AG04450 (cell line): ENCODE measurements at regions not wholly inside any gene's neighbourhood (a gene's known extent, or its start where the extent isn't known, plus 50 kb on each side); places are given as distances from the start of the nearest gene placed in this dataset.

Experiments used
- CTCF ChIA-PET: fragments of 300-600, 350-600 bp; formaldehyde crosslinking; extraction: SDS; loops from one replicate; lab custom pipeline; 2022; ENCODE audit warnings: antibody characterized with exemption, inconsistent platforms; lab: Charles Lee
- POLR2A ChIA-PET: fragments of 350-600 bp; formaldehyde crosslinking; extraction: SDS; loops from one replicate; lab custom pipeline; 2021; ENCODE audit warnings: antibody characterized with exemption, inconsistent platforms; lab: Yijun Ruan, JAX
- DNase-seq: peaks from one replicate; pipeline ENCODE4 v3.0.0-alpha.2; 2011; ENCODE audit warnings: low read depth, low spot score
- H3K27ac ChIP-seq: one replicate; pipeline ENCODE4 v1.5.1; 2012; ENCODE audit warnings: low read depth, low read length, control low read depth
- H3K27me3 ChIP-seq: one replicate; pipeline ENCODE4 v1.6.0; 2012; ENCODE audit warnings: low read length; ENCODE audit not compliant: control insufficient read depth, insufficient read depth
- H3K4me3 ChIP-seq: 2 replicates; pipeline ENCODE4 v1.5.1; 2011; ENCODE audit warnings: mild to moderate bottlenecking, low read depth, low read length, control low read depth
- H3K9me3 ChIP-seq: 2 replicates; pipeline ENCODE4 v1.5.1; 2012; ENCODE audit warnings: low read length; ENCODE audit not compliant: control insufficient read depth, insufficient read depth
- CTCF ChIP-seq: IDR thresholded peaks from 2 replicates; pipeline ENCODE4 v1.5.1; 2011; ENCODE audit warnings: low read depth, low read length, control low read depth, inconsistent platforms

- TF ChIP-seq CTCF, result no peak
- CTCF ChIA-PET, result no interaction called here
- H3K27me3 ChIP-seq, result no peaks in the 10 kb centered on the region
- DNase-seq, result no peak
- H3K4me3 ChIP-seq, result no peak overlapping the region
- no peak overlapping the region for H3K27ac ChIP-seq
- H3K9me3 ChIP-seq, result no peaks in the 10 kb centered on the region
- POLR2A ChIA-PET, result no interaction called here
These were observed 1390.5 kb upstream of the ADGRL2 start for GRCh38 chr1:80410233-80410632.

- POLR2A ChIA-PET, result no interaction called here
- DNase-seq, result no peak
- H3K27ac ChIP-seq, result no peak overlapping the region
- H3K9me3 ChIP-seq, result no peaks in the 10 kb centered on the region
- H3K27me3 ChIP-seq, result no peaks in the 10 kb centered on the region
- TF ChIP-seq CTCF, result no peak
- no peak overlapping the region for H3K4me3 ChIP-seq
- CTCF ChIA-PET, result no interaction called here
These were observed 1397.0 kb upstream of the ADGRL4 start for GRCh38 chr1:80403471-80403893.

- Histone ChIP-seq H3K27me3 (no peaks in the 10 kb centered on the region), H3K27ac (no peak overlapping the region), H3K9me3 (no peaks in the 10 kb centered on the region), H3K4me3 (no peak overlapping the region)
- no peak for TF ChIP-seq CTCF
- ChIA-PET POLR2A (no interaction called here), CTCF (no interaction called here)
- no peak for DNase-seq
These were observed 1396.1 kb upstream of the ADGRL4 start for GRCh38 chr1:80402625-80403024.

- no peaks in the 10 kb centered on the region for H3K27me3 ChIP-seq
- TF ChIP-seq CTCF, result no peak
- H3K4me3 ChIP-seq, result no peak overlapping the region
- no peak for DNase-seq
- no peak overlapping the region for H3K27ac ChIP-seq
- ChIA-PET POLR2A (no interaction called here), CTCF (no interaction called here)
- no peaks in the 10 kb centered on the region for H3K9me3 ChIP-seq
These were observed 1395.2 kb upstream of the ADGRL4 start for GRCh38 chr1:80401757-80402156.

- DNase-seq, result no peak
- Histone ChIP-seq H3K4me3 (no peak overlapping the region), H3K27me3 (no peaks in the 10 kb centered on the region), H3K27ac (no peak overlapping the region), H3K9me3 (no peaks in the 10 kb centered on the region)
- ChIA-PET CTCF (no interaction called here), POLR2A (no interaction called here)
- no peak for TF ChIP-seq CTCF
These were observed 1386.0 kb upstream of the ADGRL4 start for GRCh38 chr1:80392529-80392928.
